K562 (cell line): ENCODE measurements at regions not wholly inside any gene's neighbourhood (a gene's known extent, or its start where the extent isn't known, plus 50 kb on each side); places are given as distances from the start of the nearest gene placed in this dataset.

Experiments used
- ATAC-seq: fragments of 200-7000 bp; cut with Tn5 transposase; 3 replicates; pipeline ENCODE4 v1.9.1; 2020; ENCODE audit warnings: moderate library complexity
- BruUV-seq: library from RNA; stranded (reverse); fragments of 400-500 nt; replicated peaks from 2 replicates; lab custom pipeline; 2021; lab: Mats Ljungman, UMichigan
- CTCF ChIA-PET: fragments of 300-600 bp; formaldehyde crosslinking; extraction: SDS; loops from one replicate; lab custom pipeline; 2021; ENCODE audit warnings: low intra/inter-chr PET ratio; lab: Yijun Ruan, JAX
- POLR2A ChIA-PET: fragments of 300-600, 350-650 bp; sonication (Branson Sonifier 250); formaldehyde crosslinking; extraction: SDS; loops from one replicate; lab custom pipeline; 2021; ENCODE audit warnings: antibody characterized with exemption, inconsistent platforms; lab: Yijun Ruan, JAX
- DNase-seq, 4 experiments: peaks; one replicate each; pipeline versions ENCODE4 v3.0.0 to v3.0.0-alpha.2; 2011 to 2018; ENCODE audit warnings: low spot score in 3 of 4, mixed read lengths in 3 of 4; ENCODE audit errors: extremely low read depth in 1 of 4
- FAIRE-seq: peaks from 2 replicates; lab custom pipeline; 2011; peaks lifted over from hg19 to GRCh38; lab: Jason Lieb, UNC
- H2AFZ ChIP-seq: 2 replicates; pipeline ENCODE4 v1.6.0; 2011; ENCODE audit warnings: low read depth, low read length, control low read depth, inconsistent platforms
- H3K27ac ChIP-seq: fragments of 200-600 bp; 3 replicates; pipeline ENCODE4 v1.8.0; 2011; ENCODE audit warnings: low read depth, mild to moderate bottlenecking, control low read depth, inconsistent platforms, low read length, moderate library complexity, mixed read lengths; ENCODE audit errors: extremely low read depth
- H3K27me3 ChIP-seq, 2 experiments: fragments of 300-600 bp in 1 of 2; 2 replicates in 1 of 2; 3 replicates in 1 of 2; pipeline versions ENCODE4 v1.6.0 to v1.8.0; 2011; ENCODE audit warnings: inconsistent platforms in 2 of 2, low read length in 2 of 2, mild to moderate bottlenecking in 1 of 2, mixed read lengths in 1 of 2, moderate library complexity in 1 of 2; ENCODE audit not compliant: control insufficient read depth in 2 of 2, insufficient read depth in 2 of 2
- H3K36me3 ChIP-seq: fragments of 300-600 bp; 3 replicates; pipeline ENCODE4 v1.8.0; 2011; ENCODE audit warnings: mild to moderate bottlenecking, low read length, inconsistent platforms; ENCODE audit not compliant: control insufficient read depth, insufficient read depth
- H3K4me1 ChIP-seq, 2 experiments: fragments of 200-600 bp in 1 of 2; replicated peaks in 1 of 2; 2 replicates in 1 of 2; 3 replicates in 1 of 2; pipeline versions ENCODE4 v1.5.1 to v1.8.0; 2011; ENCODE audit warnings: inconsistent platforms in 2 of 2, low read length in 2 of 2, mild to moderate bottlenecking in 1 of 2, mixed read lengths in 1 of 2, moderate library complexity in 1 of 2; ENCODE audit not compliant: control insufficient read depth in 2 of 2, insufficient read depth in 2 of 2
- H3K4me2 ChIP-seq: 2 replicates; pipeline ENCODE4 v1.6.1; 2011; ENCODE audit warnings: low read length, control low read depth, inconsistent platforms, mixed read lengths; ENCODE audit not compliant: insufficient read depth
- H3K4me3 ChIP-seq: fragments of 200-600 bp; sonication (generic), shearing (Covaris generic); 2 replicates; pipeline ENCODE4 v1.5.1; 2016; ENCODE audit warnings: control low read depth, inconsistent platforms
- H3K79me2 ChIP-seq: fragments of 200-600 bp; 3 replicates; pipeline ENCODE4 v1.8.0; 2011; ENCODE audit warnings: low read length, inconsistent platforms; ENCODE audit not compliant: control insufficient read depth, insufficient read depth
- H3K9ac ChIP-seq, 2 experiments: 2 replicates each; pipeline versions ENCODE4 v1.6.0 to v1.6.1; 2011; ENCODE audit warnings: low read depth in 2 of 2, low read length in 2 of 2, control low read depth in 1 of 2, inconsistent platforms in 1 of 2, mild to moderate bottlenecking in 1 of 2, mixed read lengths in 1 of 2; ENCODE audit not compliant: insufficient read depth in 1 of 2
- H3K9me1 ChIP-seq: one replicate; pipeline ENCODE4 v1.6.0; 2011; ENCODE audit warnings: inconsistent platforms, mild to moderate bottlenecking, low read length, moderate library complexity; ENCODE audit not compliant: control insufficient read depth, insufficient read depth
- H3K9me3 ChIP-seq: replicated peaks from 2 replicates; pipeline ENCODE4 v1.5.1; 2011; ENCODE audit warnings: low read depth, low read length, inconsistent platforms; ENCODE audit not compliant: control insufficient read depth, insufficient read depth
- H4K20me1 ChIP-seq: replicated peaks from 2 replicates; pipeline ENCODE4 v1.6.1; 2011; ENCODE audit warnings: low read length, inconsistent platforms, mixed read lengths; ENCODE audit not compliant: control insufficient read depth, insufficient read depth
- ELF4 ChIP-seq: fragments of 450-650 bp; formaldehyde crosslinking; IDR thresholded peaks from 2 replicates; pipeline ENCODE4 v1.4.0; 2022; ENCODE audit warnings: missing genetic modification characterization
- HNRNPLL ChIP-seq: fragments of 200-400 bp; formaldehyde crosslinking; IDR thresholded peaks from 2 replicates; pipeline ENCODE4 v1.6.1; 2017; ENCODE audit warnings: low read length, low read depth, mild to moderate bottlenecking; ENCODE audit not compliant: poor library complexity, severe bottlenecking
- MCM5 ChIP-seq: fragments of 450-650 bp; IDR thresholded peaks from 2 replicates; pipeline ENCODE4 v1.6.1; 2016; ENCODE audit warnings: low read depth
- NR0B1 ChIP-seq: fragments of 450-650 bp; IDR thresholded peaks from one replicate; pipeline ENCODE4 v1.6.1; 2018; ENCODE audit warnings: mild to moderate bottlenecking, moderate library complexity; ENCODE audit not compliant: partially characterized antibody
- SNRNP70 ChIP-seq: fragments of 200-400 bp; formaldehyde crosslinking; optimal IDR thresholded peaks from 2 replicates; pipeline ENCODE3; 2017; ENCODE audit warnings: low read depth, low read length
- SUPT5H ChIP-seq: fragments of 450-650 bp; IDR thresholded peaks from 2 replicates; pipeline ENCODE4 v1.6.1; 2016
- USF2 ChIP-seq: sonication (generic); formaldehyde crosslinking; IDR thresholded peaks from 2 replicates; pipeline ENCODE4 v1.5.0; 2020; ENCODE audit warnings: missing genetic modification reagents
- ZNF354B ChIP-seq: fragments of 250-450 bp; sonication (Bioruptor Pico); IDR thresholded peaks from 2 replicates; pipeline ENCODE4 v1.4.0; 2020
- WGBS: fragments of 100-300 bp; shearing (Covaris generic); methylation state at CpG from one replicate; pipeline ENCODE4 v1.1.6; 2016; ENCODE audit warnings: low coverage, mixed read lengths; ENCODE audit not compliant: insufficient coverage; ENCODE audit errors: missing lambda C conversion rate; 5-methylcytosine and 5-hydroxymethylcytosine counted together
- in situ Hi-C: fragments of 300-500 bp; cut with MboI; formaldehyde crosslinking; loops from 4 replicates; pipeline ENCODE4 v1.15.0; 2018; ENCODE audit warnings: inconsistent platforms, mixed read lengths
- intact Hi-C: fragments of 100-400 bp; cut with micrococcal nuclease; formaldehyde crosslinking; loops from 2 replicates; pipeline ENCODE4 v1.14.2; 2022

- Histone ChIP-seq H3K27me3 (no peaks in the 10 kb centered on the region), H3K79me2 (no peaks in the 10 kb centered on the region), H3K9me3 (no peaks in the 10 kb centered on the region), H2AFZ (no peak overlapping the region), H3K9me1 (no peaks in the 10 kb centered on the region), H3K36me3 (no peaks in the 10 kb centered on the region), H3K4me1 (no peaks in the 10 kb centered on the region), H3K27ac (no peak overlapping the region), H4K20me1 (no peaks in the 10 kb centered on the region), H3K9ac (no peak overlapping the region), H3K4me3 (no peak overlapping the region), H3K4me2 (no peak overlapping the region)
- FAIRE-seq, result no peak
- WGBS, result 0% methylated on average over 6 of the region's 7 CpGs
- CTCF ChIA-PET, result no interaction called here
- in situ Hi-C loops, result no loop called here
- BruUV-seq, result no TSS peak
- intact Hi-C loops, result no loop called here
- POLR2A ChIA-PET, result interaction anchor here (0.6 kb wide), 1 partner anchor 618 kb away, joined by 4 read pairs; no protein-coding TSS in a partner anchor
- no peak for DNase-seq
- ATAC-seq, result no peak
- TF ChIP-seq NR0B1, result no peak
- no peak for TF ChIP-seq USF2 (CRISPR knock-in tag)
- no peak for TF ChIP-seq ZNF354B (CRISPR knock-in tag)
- TF ChIP-seq SUPT5H, result no peak
- TF ChIP-seq ELF4 (CRISPR knock-in tag), result no peak
- TF ChIP-seq HNRNPLL, result no peak
- TF ChIP-seq SNRNP70, result no peak
- TF ChIP-seq MCM5, result no peak
Observed at GRCh38 chr22:48223488-48224190, 1461.2 kb downstream of the TBC1D22A start.
